Testis (tissue), 2 donors: ENCODE measurements at regions not wholly inside any gene's neighbourhood (a gene's known extent, or its start where the extent isn't known, plus 50 kb on each side); places are given as distances from the start of the nearest gene placed in this dataset.
"Not testable (repeated sequence)": the region's sequence is repeated elsewhere in the genome, so short reads cannot be mapped to it uniquely, and the experiment has no call there.

Source experiments
- DNase-seq: peaks from one replicate; pipeline ENCODE4 v3.0.0-alpha.2; 2019
- H3K27ac ChIP-seq, 2 donors: fragments of 200-600 bp; sonication (generic); one replicate each; pipeline ENCODE4 v1.5.1; 2019
- H3K27me3 ChIP-seq: fragments of 200-600 bp; sonication (generic); one replicate; pipeline ENCODE4 v1.5.1; 2019
- H3K36me3 ChIP-seq: fragments of 200-600 bp; sonication (generic); one replicate; pipeline ENCODE4 v1.5.1; 2017; ENCODE audit warnings: low read depth; ENCODE audit errors: missing control alignments
- H3K4me1 ChIP-seq: fragments of 200-600 bp; sonication (generic); one replicate; pipeline ENCODE4 v1.5.1; 2019
- H3K4me3 ChIP-seq, 2 donors: fragments of 200-600 bp; sonication (generic); one replicate each; pipeline ENCODE4 v1.5.1; 2017 to 2019
- H3K9me3 ChIP-seq: fragments of 200-600 bp; sonication (generic); one replicate; pipeline ENCODE4 v1.5.1; 2017
- POLR2A ChIP-seq: fragments of 450-650 bp; IDR thresholded peaks from one replicate; pipeline ENCODE4 v1.6.1; 2017; ENCODE audit warnings: antibody characterized with exemption, mild to moderate bottlenecking, moderate library complexity
- WGBS, 2 donors: methylation state at CpG; one replicate each; pipeline ENCODE4 v1.1.5; 2018; 5-methylcytosine and 5-hydroxymethylcytosine counted together
- intact Hi-C: fragments of 100-400 bp; cut with DNase I; formaldehyde crosslinking; loops from one replicate; pipeline ENCODE4 v1.15.1; 2023; ENCODE audit warnings: low total_unique reads
- TF ChIP-seq, protein P1 (sequence below), 3 experiments: fragments of 450-650 bp in 2 of 3; fragments of 200-600 bp in 1 of 3; sonication (generic) in 1 of 3; IDR thresholded peaks; one replicate each; pipeline ENCODE4 v1.5.1; 2016 to 2019; ENCODE audit warnings: antibody characterized with exemption in 3 of 3, mild to moderate bottlenecking in 2 of 3, moderate library complexity in 1 of 3

DNA sequence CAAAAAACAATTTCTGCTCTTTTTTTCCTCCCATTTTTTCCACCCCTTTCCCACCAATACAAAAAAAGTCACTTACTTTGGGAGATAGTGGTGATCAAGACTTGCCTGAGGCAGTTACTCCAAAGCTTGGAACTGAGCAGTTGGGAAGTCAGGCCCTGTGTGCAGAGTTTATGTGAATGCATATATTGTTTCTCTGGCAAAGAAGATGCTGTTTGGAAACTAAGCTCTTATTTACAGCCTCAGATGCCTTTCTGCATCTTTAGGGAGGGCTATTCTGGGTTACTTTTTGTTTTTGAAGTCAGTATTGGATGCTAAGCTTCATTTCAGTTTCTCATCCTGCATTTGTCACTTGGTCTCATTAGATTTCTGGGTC is 136.3 kb downstream of the ZNF330 start:
- intact Hi-C loops = no loop called here
- TF ChIP-seq, protein P1, sequence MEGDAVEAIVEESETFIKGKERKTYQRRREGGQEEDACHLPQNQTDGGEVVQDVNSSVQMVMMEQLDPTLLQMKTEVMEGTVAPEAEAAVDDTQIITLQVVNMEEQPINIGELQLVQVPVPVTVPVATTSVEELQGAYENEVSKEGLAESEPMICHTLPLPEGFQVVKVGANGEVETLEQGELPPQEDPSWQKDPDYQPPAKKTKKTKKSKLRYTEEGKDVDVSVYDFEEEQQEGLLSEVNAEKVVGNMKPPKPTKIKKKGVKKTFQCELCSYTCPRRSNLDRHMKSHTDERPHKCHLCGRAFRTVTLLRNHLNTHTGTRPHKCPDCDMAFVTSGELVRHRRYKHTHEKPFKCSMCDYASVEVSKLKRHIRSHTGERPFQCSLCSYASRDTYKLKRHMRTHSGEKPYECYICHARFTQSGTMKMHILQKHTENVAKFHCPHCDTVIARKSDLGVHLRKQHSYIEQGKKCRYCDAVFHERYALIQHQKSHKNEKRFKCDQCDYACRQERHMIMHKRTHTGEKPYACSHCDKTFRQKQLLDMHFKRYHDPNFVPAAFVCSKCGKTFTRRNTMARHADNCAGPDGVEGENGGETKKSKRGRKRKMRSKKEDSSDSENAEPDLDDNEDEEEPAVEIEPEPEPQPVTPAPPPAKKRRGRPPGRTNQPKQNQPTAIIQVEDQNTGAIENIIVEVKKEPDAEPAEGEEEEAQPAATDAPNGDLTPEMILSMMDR (IDR thresholded peaks at IDR 0.05) = no peak
- TF ChIP-seq POLR2A = no peak
- H3K4me1 ChIP-seq = no peaks in the 10 kb centered on the region
- no peaks in the 10 kb centered on the region for H3K27me3 ChIP-seq
- no peak overlapping the region for H3K4me3 ChIP-seq
- no peaks in the 10 kb centered on the region for H3K36me3 ChIP-seq
- H3K9me3 ChIP-seq = no peaks in the 10 kb centered on the region
- no peak overlapping the region for H3K27ac ChIP-seq
- no peak for DNase-seq

DNA sequence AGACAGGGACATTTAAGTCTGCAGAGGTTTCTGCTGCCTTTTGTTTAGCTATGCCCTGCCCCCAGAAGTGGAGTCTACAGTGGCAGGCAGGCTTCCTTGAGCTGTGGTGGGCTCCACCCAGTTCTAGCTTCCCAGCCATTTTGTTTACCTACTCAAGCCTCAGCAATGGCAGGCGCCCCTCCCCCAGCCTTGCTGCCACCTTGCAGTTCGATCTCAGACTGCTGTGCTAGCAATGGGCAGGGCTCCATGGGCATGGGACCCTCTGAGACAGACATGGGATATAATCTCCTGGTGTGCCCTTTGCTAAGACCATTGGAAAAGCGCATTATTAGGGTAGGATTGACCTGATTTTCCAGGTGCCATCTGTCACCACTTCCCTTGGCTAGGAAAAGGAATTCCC is 147.5 kb downstream of the ZNF330 start:
- DNase-seq, H3K27me3 ChIP-seq, H3K4me3 ChIP-seq, H3K27ac ChIP-seq, H3K9me3 ChIP-seq, H3K36me3 ChIP-seq, intact Hi-C loops, H3K4me1 ChIP-seq: not testable (repeated sequence)
- WGBS, 2 donors = 91 to 100% methylated on average over 3 of the region's 3 CpGs

DNA sequence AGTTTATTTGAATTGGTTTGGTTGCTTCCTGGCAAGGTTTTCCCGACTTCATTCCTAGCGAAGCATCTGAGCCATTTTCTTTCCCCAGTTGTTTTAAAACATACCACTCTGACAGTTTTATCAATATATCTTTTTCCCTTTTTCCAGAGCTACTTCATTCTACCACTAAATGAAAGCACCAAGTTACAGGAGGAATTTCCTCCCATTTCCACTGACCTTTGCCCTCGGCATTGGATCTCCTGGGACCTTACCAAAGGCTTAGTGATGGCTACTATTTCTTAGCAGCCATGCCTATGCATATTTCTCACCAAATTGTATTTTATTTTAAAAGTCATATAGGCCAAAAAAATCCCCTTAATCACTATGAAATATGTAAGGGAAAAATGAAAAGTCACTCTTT is 150.5 kb downstream of the ZNF330 start:
- H3K36me3 ChIP-seq = no peaks in the 10 kb centered on the region
- intact Hi-C loops = no loop called here
- H3K4me1 ChIP-seq = no peaks in the 10 kb centered on the region
- H3K9me3 ChIP-seq = no peaks in the 10 kb centered on the region
- no peak for TF ChIP-seq POLR2A
- TF ChIP-seq, protein P1 (IDR thresholded peaks at IDR 0.05) = no peak
- 86 to 89% methylated on average over 3 of the region's 3 CpGs for WGBS, 2 donors
- H3K27ac ChIP-seq = no peak overlapping the region
- DNase-seq = no peak
- no peaks in the 10 kb centered on the region for H3K27me3 ChIP-seq
- no peak overlapping the region for H3K4me3 ChIP-seq

DNA sequence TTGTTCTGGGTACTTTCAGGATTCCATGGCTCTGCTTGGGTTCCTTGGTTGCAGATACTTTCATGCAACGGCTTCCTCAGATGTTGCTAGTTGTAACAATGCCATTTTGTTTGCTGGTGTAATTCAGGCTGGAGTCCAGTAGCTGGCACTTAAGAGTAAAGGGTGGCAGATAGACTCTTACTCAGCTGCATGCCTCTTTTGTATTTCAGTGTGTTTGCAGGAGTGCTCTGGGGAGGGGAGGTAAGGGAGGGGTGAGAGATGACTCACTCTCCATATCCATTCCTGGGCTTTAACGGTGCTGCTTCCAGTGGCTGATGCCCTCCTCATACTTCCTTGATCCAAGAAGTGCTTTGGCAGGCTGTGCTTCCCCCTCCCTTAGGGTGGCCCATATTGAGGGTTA is 155.2 kb downstream of the ZNF330 start:
- H3K27me3 ChIP-seq = no peaks in the 10 kb centered on the region
- H3K4me3 ChIP-seq = no peak overlapping the region
- WGBS, 2 donors = 67 to 69% methylated on average over 2 of the region's 2 CpGs
- H3K36me3 ChIP-seq = no peaks in the 10 kb centered on the region
- H3K4me1 ChIP-seq = no peaks in the 10 kb centered on the region
- no peak for TF ChIP-seq POLR2A
- TF ChIP-seq, protein P1 (IDR thresholded peaks at IDR 0.05) = no peak
- H3K9me3 ChIP-seq = no peaks in the 10 kb centered on the region
- no peak overlapping the region for H3K27ac ChIP-seq
- no peak for DNase-seq
- intact Hi-C loops = no loop called here

DNA sequence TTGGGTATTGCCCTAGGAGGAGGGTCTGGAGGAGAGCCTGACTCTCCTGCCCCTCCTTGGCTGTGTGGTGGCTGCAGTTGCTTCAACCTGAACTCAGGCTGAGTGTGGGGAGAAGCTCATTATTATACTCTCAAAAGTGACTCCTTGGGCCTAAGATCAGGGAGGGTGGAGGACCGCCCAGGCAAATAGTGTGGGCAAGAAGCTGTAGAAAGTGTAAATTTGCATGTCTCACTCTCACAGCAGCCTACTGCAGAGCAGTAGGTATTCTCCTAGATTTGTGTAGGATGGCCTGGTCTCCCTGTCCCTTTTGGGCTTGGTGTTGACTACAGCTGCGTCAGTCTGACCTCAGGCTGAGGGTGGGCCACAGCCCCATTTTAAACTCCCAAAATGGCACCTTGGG is 156.1 kb downstream of the ZNF330 start:
- Histone ChIP-seq H3K27me3 (no peaks in the 10 kb centered on the region), H3K4me3 (no peak overlapping the region), H3K27ac (no peak overlapping the region), H3K9me3 (no peaks in the 10 kb centered on the region), H3K4me1 (no peaks in the 10 kb centered on the region), H3K36me3 (no peaks in the 10 kb centered on the region)
- TF ChIP-seq, protein P1 (IDR thresholded peaks at IDR 0.05) = no peak
- TF ChIP-seq POLR2A = no peak
- intact Hi-C loops = no loop called here
- WGBS, 2 donors = 88 to 97% methylated on average over 1 to 2 of the region's 2 CpGs
- DNase-seq = no peak
